PC-3 (cell line): ENCODE measurements at regions not wholly inside any gene's neighbourhood (a gene's known extent, or its start where the extent isn't known, plus 50 kb on each side); places are given as distances from the start of the nearest gene placed in this dataset.

Source experiments
- CTCF ChIP-seq: fragments of 300-600 bp; sonication (generic); conservative IDR thresholded peaks from 2 replicates; pipeline ENCODE4 v1.5.1; 2017; ENCODE audit warnings: antibody characterized with exemption, low read depth, mild to moderate bottlenecking, low read length
- EZH2 ChIP-seq: fragments of 300-600 bp; sonication (generic); IDR thresholded peaks from one replicate; pipeline ENCODE4 v1.6.1; 2017; ENCODE audit warnings: antibody characterized with exemption, mild to moderate bottlenecking, low read length; ENCODE audit not compliant: unreplicated experiment

- TF ChIP-seq CTCF (no peak), EZH2 (no peak)
Observed at GRCh38 chr5:18142831-18143230, 508.6 kb downstream of the TAF11L14 start.
